Epithelial cell of esophagus (primary cell): ENCODE measurements at regions not wholly inside any gene's neighbourhood (a gene's known extent, or its start where the extent isn't known, plus 50 kb on each side); places are given as distances from the start of the nearest gene placed in this dataset.

ENCODE experiments used
- DNase-seq: peaks from one replicate; pipeline ENCODE4 v3.0.0; 2010; ENCODE audit warnings: low read depth
- H3K4me3 ChIP-seq: 2 replicates; pipeline ENCODE4 v1.5.1; 2011; ENCODE audit warnings: mild to moderate bottlenecking, low read length, control low read depth
- TF ChIP-seq, protein P1 (sequence below): IDR thresholded peaks from 2 replicates; pipeline ENCODE4 v1.5.1; 2011; ENCODE audit warnings: low read depth, mild to moderate bottlenecking, low read length, control low read depth, inconsistent platforms; ENCODE audit not compliant: insufficient read depth; ENCODE audit errors: missing control alignments

DNA sequence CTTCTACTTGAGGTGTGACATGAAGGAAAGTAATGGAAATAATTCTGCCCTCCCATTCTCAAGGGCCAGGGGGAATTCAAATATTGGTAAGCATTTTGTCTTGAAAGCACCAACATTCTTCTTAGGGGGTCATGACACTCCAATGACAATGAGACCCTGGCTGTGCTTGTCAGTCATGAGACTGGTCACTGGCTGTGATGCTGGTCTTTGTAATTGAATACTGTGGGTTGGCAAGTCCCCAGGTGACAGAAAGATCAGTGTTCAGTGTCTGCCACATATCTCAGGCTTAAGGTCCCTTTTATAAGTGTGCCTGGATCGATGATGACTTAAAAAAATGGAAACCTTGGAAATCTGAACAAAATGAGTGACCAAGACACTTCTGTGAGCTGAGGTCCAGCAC, 151.4 kb downstream of the SNRPN start:
- no peak for DNase-seq
- TF ChIP-seq, protein P1, sequence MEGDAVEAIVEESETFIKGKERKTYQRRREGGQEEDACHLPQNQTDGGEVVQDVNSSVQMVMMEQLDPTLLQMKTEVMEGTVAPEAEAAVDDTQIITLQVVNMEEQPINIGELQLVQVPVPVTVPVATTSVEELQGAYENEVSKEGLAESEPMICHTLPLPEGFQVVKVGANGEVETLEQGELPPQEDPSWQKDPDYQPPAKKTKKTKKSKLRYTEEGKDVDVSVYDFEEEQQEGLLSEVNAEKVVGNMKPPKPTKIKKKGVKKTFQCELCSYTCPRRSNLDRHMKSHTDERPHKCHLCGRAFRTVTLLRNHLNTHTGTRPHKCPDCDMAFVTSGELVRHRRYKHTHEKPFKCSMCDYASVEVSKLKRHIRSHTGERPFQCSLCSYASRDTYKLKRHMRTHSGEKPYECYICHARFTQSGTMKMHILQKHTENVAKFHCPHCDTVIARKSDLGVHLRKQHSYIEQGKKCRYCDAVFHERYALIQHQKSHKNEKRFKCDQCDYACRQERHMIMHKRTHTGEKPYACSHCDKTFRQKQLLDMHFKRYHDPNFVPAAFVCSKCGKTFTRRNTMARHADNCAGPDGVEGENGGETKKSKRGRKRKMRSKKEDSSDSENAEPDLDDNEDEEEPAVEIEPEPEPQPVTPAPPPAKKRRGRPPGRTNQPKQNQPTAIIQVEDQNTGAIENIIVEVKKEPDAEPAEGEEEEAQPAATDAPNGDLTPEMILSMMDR = no peak
- H3K4me3 ChIP-seq = no peak overlapping the region

DNA sequence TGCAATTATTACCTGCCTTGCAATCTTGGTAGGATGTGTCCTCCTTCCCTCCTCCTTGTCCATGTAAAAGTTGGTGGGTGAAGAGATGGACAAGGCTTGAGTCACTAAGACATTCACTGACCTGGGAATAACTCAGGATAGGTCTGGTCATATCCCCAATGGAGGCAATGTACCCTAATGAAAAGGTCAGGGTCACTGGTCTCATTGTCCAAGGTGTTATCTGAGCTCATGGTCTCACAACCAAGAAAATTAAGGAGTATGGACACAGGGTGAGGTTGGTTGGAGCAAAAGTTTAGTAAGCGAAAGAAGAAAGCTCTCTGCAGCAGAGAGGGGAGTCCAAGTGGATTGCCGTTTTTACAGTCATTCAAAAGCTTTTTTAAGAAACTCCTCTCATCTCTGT, 179.0 kb downstream of the SNRPN start:
- DNase-seq = no peak
- TF ChIP-seq, protein P1 = no peak
- H3K4me3 ChIP-seq = no peak overlapping the region

DNA sequence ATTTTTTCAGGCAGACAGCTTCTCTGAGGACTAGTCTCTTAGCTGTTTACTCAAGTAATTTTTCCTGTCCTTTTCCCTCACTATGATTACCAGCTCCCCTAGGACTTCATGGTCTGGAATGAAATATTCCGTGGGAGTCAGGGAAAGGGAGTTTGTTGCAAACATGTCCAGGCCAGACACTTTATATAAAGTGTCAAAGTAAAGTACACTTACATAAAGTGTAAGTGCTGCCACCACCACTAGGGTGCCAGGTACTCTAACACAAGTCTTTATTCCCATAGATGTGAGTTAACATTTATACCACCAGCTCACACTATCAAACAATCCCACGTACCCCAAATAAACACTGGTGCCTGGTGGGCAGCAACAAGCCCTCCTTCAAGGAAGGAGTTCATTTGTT, 179.8 kb downstream of the SNRPN start:
- DNase-seq = peak; percentile 37
- H3K4me3 ChIP-seq = no peak overlapping the region
- TF ChIP-seq, protein P1 = peak; percentile 35

DNA sequence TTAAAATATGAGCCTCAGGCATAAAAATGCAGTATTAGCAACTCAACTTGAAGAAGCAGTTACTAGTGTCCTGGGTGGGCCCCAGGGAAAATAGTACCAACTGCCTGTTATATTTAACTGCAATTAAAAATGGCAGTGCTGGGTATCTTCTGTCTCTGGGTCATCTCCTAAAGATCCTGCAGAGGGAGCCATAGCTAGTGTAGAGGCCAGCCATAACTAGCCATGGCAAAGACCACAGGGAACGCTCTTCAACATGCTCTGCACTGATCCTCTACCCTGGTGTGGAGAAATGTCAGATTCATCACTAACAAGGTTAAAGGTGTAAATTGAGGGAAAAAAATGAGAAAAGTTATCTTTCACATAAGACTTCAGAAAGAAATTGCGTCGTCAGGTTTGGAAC, 181.3 kb downstream of the SNRPN start:
- peak; percentile 8 for DNase-seq
- no peak overlapping the region for H3K4me3 ChIP-seq
- TF ChIP-seq, protein P1 = peak; percentile 33

DNA sequence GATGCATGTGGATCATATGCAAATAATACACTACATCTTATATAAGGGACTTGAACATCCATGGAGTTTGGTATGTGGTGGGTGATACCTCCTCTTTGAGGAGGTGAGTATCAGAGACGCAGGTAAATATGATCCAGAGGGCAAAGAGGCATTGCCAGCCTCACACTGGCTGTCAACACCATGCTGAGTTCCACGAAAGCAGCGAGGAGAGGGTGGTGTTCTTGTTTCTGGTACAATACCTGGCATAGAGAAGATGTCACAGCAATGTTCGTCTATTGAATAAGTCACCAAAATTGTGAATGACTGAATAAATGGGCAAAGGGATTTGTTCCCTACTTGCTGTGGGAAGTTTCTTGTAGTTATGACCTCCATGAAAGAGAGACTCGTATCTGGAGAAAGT, 182.2 kb downstream of the SNRPN start:
- H3K4me3 ChIP-seq = no peak overlapping the region
- TF ChIP-seq, protein P1 = no peak
- DNase-seq = no peak

DNA sequence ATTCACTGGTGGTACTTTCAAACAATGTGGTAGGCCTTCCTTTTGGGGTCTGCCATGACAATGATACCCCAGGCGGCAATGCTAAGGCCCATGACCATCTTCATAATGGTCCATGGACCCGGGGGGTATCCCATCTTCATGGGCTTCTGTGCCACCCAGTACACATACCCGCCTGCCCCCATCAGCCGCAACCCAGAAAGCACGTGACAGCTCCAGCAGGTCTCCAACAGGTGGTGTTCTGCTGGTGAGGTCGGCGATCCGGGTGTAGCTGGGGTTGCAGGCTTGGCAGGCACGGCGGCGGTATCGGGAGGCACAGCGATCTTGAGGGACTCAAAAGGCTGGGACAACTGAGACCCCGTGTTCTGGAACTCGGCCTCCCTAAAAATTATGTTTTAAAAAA, 214.5 kb downstream of the SNRPN start:
- no peak for DNase-seq
- no peak overlapping the region for H3K4me3 ChIP-seq
- TF ChIP-seq, protein P1 = no peak

DNA sequence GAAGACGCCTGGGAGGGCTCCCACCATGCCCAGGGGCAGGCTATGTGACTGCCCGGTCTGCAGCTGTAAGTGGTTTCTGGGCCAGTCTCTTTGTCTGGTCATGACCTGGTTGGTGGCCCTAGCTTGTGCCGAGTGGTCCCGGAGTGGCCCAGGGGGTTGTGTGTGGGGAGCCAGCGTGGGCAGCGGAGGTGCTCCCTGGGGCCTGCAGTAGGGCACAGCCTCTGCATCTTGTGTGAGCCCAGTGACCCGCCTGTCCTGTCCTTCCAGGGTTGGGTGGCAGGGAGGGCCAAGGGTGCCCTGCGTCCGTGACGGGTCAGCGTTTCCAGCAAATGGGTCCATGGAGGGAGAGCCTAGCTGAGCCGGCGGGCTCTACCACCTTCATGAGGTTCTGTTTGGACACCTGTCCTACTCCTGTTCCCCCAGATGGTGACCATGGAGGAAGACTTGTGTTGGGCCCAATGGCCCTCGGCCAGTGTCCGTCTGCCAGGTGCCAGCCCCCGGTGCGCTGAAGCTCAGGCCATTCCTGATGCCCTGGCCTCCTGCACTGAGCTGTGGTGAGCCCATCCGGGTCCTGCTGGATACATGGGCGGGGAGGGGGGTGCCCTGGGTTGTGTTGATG, 215.4 kb downstream of the SNRPN start:
- no peak overlapping the region for H3K4me3 ChIP-seq
- no peak for DNase-seq
- TF ChIP-seq, protein P1 = no peak
